ENCODE measurements at regions not wholly inside any gene's neighbourhood (a gene's known extent, or its start where the extent isn't known, plus 50 kb on each side); places are given as distances from the start of the nearest gene placed in this dataset.
A peak's percentile ranks its signal among the peaks of the same experiment; 100 is the strongest.

GRCh38 chr10:57018452-57018851, 657.4 kb upstream of the ZWINT start:
- Mint-ChIP-seq H3K4me3 (no peak overlapping the region), H3K4me1 (no peaks in the 10 kb centered on the region), H3K36me3 (no peaks in the 10 kb centered on the region), H3K9me3 (peaks cover 0 to 18% (median 5%) of the 10 kb centered on the region in 7 donors), H3K27ac (no peak overlapping the region), H3K27me3 (no peaks in the 10 kb centered on the region)
- DNase-seq = no peak
- no peak for ATAC-seq (ENCODE audit: low read depth in 2 of 2)

- no peak for DNase-seq
- H3K4me1 Mint-ChIP-seq = no peaks in the 10 kb centered on the region
- no peaks in the 10 kb centered on the region for H3K36me3 Mint-ChIP-seq
- no peak for ATAC-seq (ENCODE audit: low read depth in 2 of 2)
- no peak overlapping the region for H3K4me3 Mint-ChIP-seq
- no peaks in the 10 kb centered on the region for H3K27me3 Mint-ChIP-seq
- peaks cover 0 to 18% (median 5%) of the 10 kb centered on the region in 7 donors for H3K9me3 Mint-ChIP-seq
- H3K27ac Mint-ChIP-seq = no peak overlapping the region
Observed at GRCh38 chr10:57017356-57018037, 656.4 kb upstream of the ZWINT start.

- DNase-seq (no peak), ATAC-seq (ENCODE audit: low read depth in 2 of 2) (no peak)
- Mint-ChIP-seq H3K36me3 (no peaks in the 10 kb centered on the region), H3K4me3 (no peak overlapping the region), H3K27ac (peak overlapping the region in 1 of 6 donors; percentile 10), H3K9me3 (peaks cover 0 to 18% (median 4%) of the 10 kb centered on the region in 7 donors), H3K4me1 (no peaks in the 10 kb centered on the region), H3K27me3 (no peaks in the 10 kb centered on the region)
Observed at GRCh38 chr10:57015595-57016318, 654.7 kb upstream of the ZWINT start.

GRCh38 chr10:57015187-57015586, 654.1 kb upstream of the ZWINT start:
- H3K27me3 Mint-ChIP-seq = no peaks in the 10 kb centered on the region
- H3K4me1 Mint-ChIP-seq = no peaks in the 10 kb centered on the region
- ATAC-seq (ENCODE audit: low read depth in 2 of 2) = no peak
- no peak for DNase-seq
- peaks cover 0 to 18% (median 3%) of the 10 kb centered on the region in 7 donors for H3K9me3 Mint-ChIP-seq
- no peak overlapping the region for H3K4me3 Mint-ChIP-seq
- no peaks in the 10 kb centered on the region for H3K36me3 Mint-ChIP-seq
- H3K27ac Mint-ChIP-seq = no peak overlapping the region

- no peak for DNase-seq
- Mint-ChIP-seq H3K27ac (no peak overlapping the region), H3K36me3 (no peaks in the 10 kb centered on the region), H3K9me3 (peaks cover 0 to 14% (median 2%) of the 10 kb centered on the region in 7 donors), H3K4me1 (no peaks in the 10 kb centered on the region), H3K4me3 (no peak overlapping the region), H3K27me3 (no peaks in the 10 kb centered on the region)
- ATAC-seq (ENCODE audit: low read depth in 2 of 2) = no peak
Observed at GRCh38 chr10:57014758-57015157, 653.7 kb upstream of the ZWINT start.

GRCh38 chr10:57008189-57008588, 647.1 kb upstream of the ZWINT start:
- Mint-ChIP-seq H3K27ac (no peak overlapping the region), H3K4me1 (no peaks in the 10 kb centered on the region), H3K9me3 (peaks cover 0 to 5% (median 0%) of the 10 kb centered on the region in 7 donors), H3K27me3 (no peaks in the 10 kb centered on the region), H3K36me3 (no peaks in the 10 kb centered on the region), H3K4me3 (no peak overlapping the region)
- DNase-seq (no peak), ATAC-seq (ENCODE audit: low read depth in 2 of 2) (no peak)

- H3K4me1 Mint-ChIP-seq = no peaks in the 10 kb centered on the region
- ATAC-seq (ENCODE audit: low read depth in 2 of 2) (no peak), DNase-seq (no peak)
- H3K27ac Mint-ChIP-seq = no peak overlapping the region
- no peak overlapping the region for H3K4me3 Mint-ChIP-seq
- no peaks in the 10 kb centered on the region for H3K27me3 Mint-ChIP-seq
- peaks cover 0 to 9% (median 4%) of the 10 kb centered on the region in 7 donors for H3K9me3 Mint-ChIP-seq
- H3K36me3 Mint-ChIP-seq = no peaks in the 10 kb centered on the region
Observed at GRCh38 chr10:56991591-56992069, 630.6 kb upstream of the ZWINT start.

GRCh38 chr10:56975513-56975912, 614.5 kb upstream of the ZWINT start:
- no peak for DNase-seq
- no peak overlapping the region for H3K4me3 Mint-ChIP-seq
- H3K27me3 Mint-ChIP-seq = no peaks in the 10 kb centered on the region
- H3K4me1 Mint-ChIP-seq = no peaks in the 10 kb centered on the region
- ATAC-seq (ENCODE audit: low read depth in 2 of 2) = no peak
- no peaks in the 10 kb centered on the region for H3K36me3 Mint-ChIP-seq
- peaks cover 0 to 7% (median 5%) of the 10 kb centered on the region in 7 donors for H3K9me3 Mint-ChIP-seq
- no peak overlapping the region for H3K27ac Mint-ChIP-seq

- Mint-ChIP-seq H3K4me1 (no peaks in the 10 kb centered on the region), H3K9me3 (peaks cover 0 to 11% (median 5%) of the 10 kb centered on the region in 7 donors), H3K27ac (no peak overlapping the region), H3K4me3 (no peak overlapping the region), H3K27me3 (no peaks in the 10 kb centered on the region), H3K36me3 (no peaks in the 10 kb centered on the region)
- DNase-seq = no peak
- ATAC-seq (ENCODE audit: low read depth in 2 of 2) = no peak
Observed at GRCh38 chr10:56973766-56974165, 612.7 kb upstream of the ZWINT start.

- ATAC-seq (ENCODE audit: low read depth in 2 of 2) (no peak), DNase-seq (no peak)
- no peak overlapping the region for H3K27ac Mint-ChIP-seq
- peaks cover 0 to 7% of the 10 kb centered on the region in 2 donors for H3K36me3 Mint-ChIP-seq
- H3K4me3 Mint-ChIP-seq = no peak overlapping the region
- H3K27me3 Mint-ChIP-seq = no peaks in the 10 kb centered on the region
- no peaks in the 10 kb centered on the region for H3K4me1 Mint-ChIP-seq
- peaks cover 0 to 12% (median 6%) of the 10 kb centered on the region in 7 donors for H3K9me3 Mint-ChIP-seq
Observed at GRCh38 chr10:56943221-56943755, 582.2 kb upstream of the ZWINT start.

GRCh38 chr10:56934515-56934914, 573.5 kb upstream of the ZWINT start:
- H3K4me3 Mint-ChIP-seq = no peak overlapping the region
- H3K27me3 Mint-ChIP-seq = no peaks in the 10 kb centered on the region
- ATAC-seq (ENCODE audit: low read depth in 2 of 2) = no peak

GRCh38 chr10:56928714-56929113, 567.7 kb upstream of the ZWINT start:
- ATAC-seq (ENCODE audit: low read depth in 2 of 2) (no peak), DNase-seq (no peak)
- Mint-ChIP-seq H3K27me3 (no peaks in the 10 kb centered on the region), H3K9me3 (peaks cover 3 to 16% (median 6%) of the 10 kb centered on the region in 7 donors), H3K36me3 (no peaks in the 10 kb centered on the region), H3K4me1 (no peaks in the 10 kb centered on the region), H3K27ac (no peak overlapping the region), H3K4me3 (no peak overlapping the region)

More at GRCh38 chr10:56934515-56934914, 573.5 kb upstream of the ZWINT start:
- Mint-ChIP-seq H3K27ac (no peak overlapping the region), H3K4me1 (no peaks in the 10 kb centered on the region), H3K9me3 (peaks cover 3 to 15% (median 7%) of the 10 kb centered on the region in 7 donors), H3K36me3 (no peaks in the 10 kb centered on the region)
- no peak for DNase-seq

- ATAC-seq (ENCODE audit: low read depth in 2 of 2) (no peak), DNase-seq (no peak)
- Mint-ChIP-seq H3K4me1 (no peaks in the 10 kb centered on the region), H3K27me3 (no peaks in the 10 kb centered on the region), H3K4me3 (no peak overlapping the region), H3K27ac (no peak overlapping the region), H3K36me3 (no peaks in the 10 kb centered on the region), H3K9me3 (peaks cover 6 to 19% (median 9%) of the 10 kb centered on the region in 7 donors)
Observed at GRCh38 chr10:56927701-56928100, 566.6 kb upstream of the ZWINT start.

Data from naive B cell (primary cell).